MM.1S (cell line): ENCODE measurements at regions not wholly inside any gene's neighbourhood (a gene's known extent, or its start where the extent isn't known, plus 50 kb on each side); places are given as distances from the start of the nearest gene placed in this dataset.

Experiments
- DNase-seq: peaks from one replicate; pipeline ENCODE4 v3.0.0-alpha.2; 2015
- H2AFZ ChIP-seq: fragments of 300-600 bp; sonication (generic); 2 replicates; pipeline ENCODE4 v1.6.0; 2016; ENCODE audit warnings: antibody characterized with exemption, low read length
- H3F3A ChIP-seq: fragments of 300-600 bp; sonication (generic); 2 replicates; pipeline ENCODE4 v1.6.1; 2016; ENCODE audit warnings: mild to moderate bottlenecking, antibody characterized with exemption, low read length, moderate library complexity, mixed read lengths; ENCODE audit not compliant: insufficient read depth
- H3K27ac ChIP-seq: fragments of 300-600 bp; sonication (generic); 2 replicates; pipeline ENCODE4 v1.5.1; 2016; ENCODE audit warnings: mild to moderate bottlenecking, low read length
- H3K27me3 ChIP-seq: fragments of 300-600 bp; sonication (generic); replicated peaks from 2 replicates; pipeline ENCODE4 v1.6.0; 2016; ENCODE audit warnings: low read length; ENCODE audit not compliant: insufficient read depth
- H3K36me3 ChIP-seq: fragments of 300-600 bp; sonication (generic); replicated peaks from 2 replicates; pipeline ENCODE4 v1.6.1; 2016; ENCODE audit warnings: mild to moderate bottlenecking, low read length, mixed read lengths; ENCODE audit not compliant: insufficient read depth
- H3K4me1 ChIP-seq: fragments of 300-600 bp; sonication (generic); 2 replicates; pipeline ENCODE4 v1.6.1; 2016; ENCODE audit warnings: low read length, mixed read lengths
- H3K4me2 ChIP-seq: fragments of 300-600 bp; sonication (generic); 2 replicates; pipeline ENCODE4 v1.6.0; 2016; ENCODE audit warnings: low read depth, low read length
- H3K4me3 ChIP-seq: fragments of 300-600 bp; sonication (generic); 2 replicates; pipeline ENCODE4 v1.5.1; 2016; ENCODE audit warnings: low read length, mixed read lengths
- H3K79me2 ChIP-seq: fragments of 300-600 bp; sonication (generic); 2 replicates; pipeline ENCODE4 v1.6.1; 2016; ENCODE audit warnings: mixed run types, low read length, mixed read lengths
- H3K9ac ChIP-seq: fragments of 300-600 bp; sonication (generic); 2 replicates; pipeline ENCODE4 v1.6.1; 2016; ENCODE audit warnings: low read length, mixed read lengths
- H3K9me2 ChIP-seq: fragments of 300-600 bp; sonication (generic); replicated peaks from 2 replicates; pipeline ENCODE4 v1.6.1; 2016; ENCODE audit warnings: mild to moderate bottlenecking, low read length, mixed read lengths; ENCODE audit not compliant: insufficient read depth
- H3K9me3 ChIP-seq: fragments of 300-600 bp; sonication (generic); replicated peaks from 2 replicates; pipeline ENCODE4 v1.6.1; 2016; ENCODE audit warnings: mild to moderate bottlenecking, low read length, mixed read lengths; ENCODE audit not compliant: insufficient read depth
- H4K20me1 ChIP-seq: fragments of 300-600 bp; sonication (generic); 2 replicates; pipeline ENCODE4 v1.6.1; 2016; ENCODE audit warnings: mild to moderate bottlenecking, low read length, moderate library complexity, mixed read lengths; ENCODE audit not compliant: insufficient read depth
- CTCF ChIP-seq: fragments of 300-600 bp; sonication (generic); IDR thresholded peaks from 2 replicates; pipeline ENCODE4 v1.5.1; 2016; ENCODE audit warnings: antibody characterized with exemption, low read length, mixed read lengths
- EZH2 ChIP-seq: fragments of 300-600 bp; sonication (generic); optimal IDR thresholded peaks from 2 replicates; pipeline ENCODE3; 2017; ENCODE audit warnings: low read depth, mild to moderate bottlenecking, antibody characterized with exemption, low read length, mixed read lengths
- EZH2phosphoT487 ChIP-seq: fragments of 300-600 bp; sonication (generic); IDR thresholded peaks from 2 replicates; pipeline ENCODE4 v1.6.1; 2018; ENCODE audit warnings: antibody characterized with exemption, low read length

GRCh38 chr13:81283062-81283461 is 942.1 kb upstream of the SPRY2 start:
- no peak overlapping the region for H3K4me3 ChIP-seq
- no peaks in the 10 kb centered on the region for H3K9me2 ChIP-seq
- H2AFZ ChIP-seq: no peak overlapping the region
- no peak for TF ChIP-seq EZH2
- TF ChIP-seq CTCF: no peak
- no peak for TF ChIP-seq EZH2phosphoT487
- DNase-seq: no peak
- no peak overlapping the region for H3K4me2 ChIP-seq
- H3F3A ChIP-seq: no peaks in the 10 kb centered on the region
- no peak overlapping the region for H3K9ac ChIP-seq
- H3K4me1 ChIP-seq: no peaks in the 10 kb centered on the region
- H3K27ac ChIP-seq: no peak overlapping the region
- H3K27me3 ChIP-seq: no peaks in the 10 kb centered on the region
- no peaks in the 10 kb centered on the region for H3K36me3 ChIP-seq
- no peaks in the 10 kb centered on the region for H3K9me3 ChIP-seq
- no peaks in the 10 kb centered on the region for H4K20me1 ChIP-seq
- no peaks in the 10 kb centered on the region for H3K79me2 ChIP-seq

DNA sequence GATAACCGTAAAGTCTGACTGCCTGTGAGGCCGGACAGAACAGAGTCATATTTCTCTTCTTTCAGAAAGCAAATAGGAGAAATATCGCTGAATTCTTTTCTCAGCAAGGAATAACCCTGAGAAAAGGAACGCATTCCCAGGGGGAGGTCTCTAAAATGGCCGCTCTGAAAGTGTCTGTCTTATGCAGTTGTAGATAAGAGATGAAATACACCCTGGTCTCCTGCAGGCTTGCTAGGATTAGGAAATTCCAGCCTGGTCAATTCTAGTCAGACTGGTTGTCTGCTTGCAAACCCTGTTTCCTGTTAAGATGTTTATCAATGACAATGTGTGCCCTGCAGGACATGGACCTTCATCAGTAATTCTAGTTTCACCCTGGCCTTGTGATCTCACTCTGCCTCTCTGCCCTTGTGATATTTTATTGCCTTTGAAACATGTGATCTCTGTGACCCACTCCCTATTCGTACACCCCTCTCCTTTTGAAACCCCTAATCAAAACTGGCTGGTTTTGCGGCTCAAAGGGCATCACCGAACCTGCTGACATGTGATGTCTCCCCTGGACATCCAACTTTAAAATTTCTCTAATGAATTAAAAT is 934.8 kb upstream of the SPRY2 start:
- H3K9me2 ChIP-seq: no peaks in the 10 kb centered on the region

GRCh38 chr13:81247711-81248110 is 906.8 kb upstream of the SPRY2 start:
- Histone ChIP-seq H3K27me3 (no peaks in the 10 kb centered on the region), H3K4me2 (no peak overlapping the region), H3K4me3 (no peak overlapping the region), H3K27ac (no peak overlapping the region), H3F3A (no peaks in the 10 kb centered on the region), H3K9me2 (no peaks in the 10 kb centered on the region), H3K79me2 (no peaks in the 10 kb centered on the region), H3K9me3 (no peaks in the 10 kb centered on the region), H2AFZ (no peak overlapping the region), H3K4me1 (no peaks in the 10 kb centered on the region), H4K20me1 (no peaks in the 10 kb centered on the region), H3K36me3 (no peaks in the 10 kb centered on the region), H3K9ac (no peak overlapping the region)
- no peak for DNase-seq
- no peak for TF ChIP-seq EZH2phosphoT487
- TF ChIP-seq CTCF: no peak
- no peak for TF ChIP-seq EZH2

More for the DNA sequence above, 934.8 kb upstream of the SPRY2 start:
- H2AFZ ChIP-seq: no peak overlapping the region
- H4K20me1 ChIP-seq: no peaks in the 10 kb centered on the region
- no peaks in the 10 kb centered on the region for H3K4me1 ChIP-seq
- no peak overlapping the region for H3K9ac ChIP-seq
- no peak overlapping the region for H3K4me2 ChIP-seq
- no peak for TF ChIP-seq EZH2phosphoT487
- H3K36me3 ChIP-seq: no peaks in the 10 kb centered on the region
- no peak overlapping the region for H3K4me3 ChIP-seq
- no peaks in the 10 kb centered on the region for H3K79me2 ChIP-seq
- no peak for DNase-seq
- H3K27ac ChIP-seq: no peak overlapping the region
- no peaks in the 10 kb centered on the region for H3K9me3 ChIP-seq
- no peaks in the 10 kb centered on the region for H3F3A ChIP-seq
- H3K27me3 ChIP-seq: no peaks in the 10 kb centered on the region

DNA sequence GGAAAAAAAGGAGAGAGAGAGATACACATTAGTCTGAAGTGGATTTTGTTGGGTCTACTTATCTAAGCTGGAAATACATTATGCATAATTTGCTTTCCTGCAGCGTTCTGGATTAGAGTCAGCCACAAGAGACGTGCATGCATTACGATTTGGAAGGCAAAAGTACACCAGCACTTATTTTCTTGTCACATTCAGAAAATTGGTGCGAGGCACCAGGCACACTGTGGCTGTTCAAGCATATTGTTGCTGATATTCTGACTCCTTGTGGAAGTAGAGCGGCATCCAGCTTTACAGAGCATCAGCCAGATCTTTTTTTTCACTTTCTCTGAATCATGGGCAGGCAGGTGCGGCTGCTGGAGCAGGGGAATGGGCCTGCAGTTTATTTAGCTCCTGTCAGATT is 905.6 kb upstream of the SPRY2 start:
- H4K20me1 ChIP-seq: no peaks in the 10 kb centered on the region
- no peak for DNase-seq
- TF ChIP-seq EZH2 (no peak), CTCF (no peak), EZH2phosphoT487 (no peak)
- no peaks in the 10 kb centered on the region for H3K9me3 ChIP-seq
- H3F3A ChIP-seq: no peaks in the 10 kb centered on the region
- H2AFZ ChIP-seq: no peak overlapping the region
- H3K4me3 ChIP-seq: no peak overlapping the region
- no peaks in the 10 kb centered on the region for H3K9me2 ChIP-seq
- H3K9ac ChIP-seq: no peak overlapping the region
- no peak overlapping the region for H3K27ac ChIP-seq
- no peaks in the 10 kb centered on the region for H3K4me1 ChIP-seq
- H3K27me3 ChIP-seq: no peaks in the 10 kb centered on the region
- no peak overlapping the region for H3K4me2 ChIP-seq
- no peaks in the 10 kb centered on the region for H3K79me2 ChIP-seq
- H3K36me3 ChIP-seq: no peaks in the 10 kb centered on the region
